Epithelial cell of esophagus (primary cell): ENCODE measurements at regions not wholly inside any gene's neighbourhood (a gene's known extent, or its start where the extent isn't known, plus 50 kb on each side); places are given as distances from the start of the nearest gene placed in this dataset.

Experiments
- DNase-seq: peaks from one replicate; pipeline ENCODE4 v3.0.0; 2010; ENCODE audit warnings: low read depth
- H3K4me3 ChIP-seq: 2 replicates; pipeline ENCODE4 v1.5.1; 2011; ENCODE audit warnings: mild to moderate bottlenecking, low read length, control low read depth
- TF ChIP-seq, protein P1 (sequence below): IDR thresholded peaks from 2 replicates; pipeline ENCODE4 v1.5.1; 2011; ENCODE audit warnings: low read depth, mild to moderate bottlenecking, low read length, control low read depth, inconsistent platforms; ENCODE audit not compliant: insufficient read depth; ENCODE audit errors: missing control alignments

DNA sequence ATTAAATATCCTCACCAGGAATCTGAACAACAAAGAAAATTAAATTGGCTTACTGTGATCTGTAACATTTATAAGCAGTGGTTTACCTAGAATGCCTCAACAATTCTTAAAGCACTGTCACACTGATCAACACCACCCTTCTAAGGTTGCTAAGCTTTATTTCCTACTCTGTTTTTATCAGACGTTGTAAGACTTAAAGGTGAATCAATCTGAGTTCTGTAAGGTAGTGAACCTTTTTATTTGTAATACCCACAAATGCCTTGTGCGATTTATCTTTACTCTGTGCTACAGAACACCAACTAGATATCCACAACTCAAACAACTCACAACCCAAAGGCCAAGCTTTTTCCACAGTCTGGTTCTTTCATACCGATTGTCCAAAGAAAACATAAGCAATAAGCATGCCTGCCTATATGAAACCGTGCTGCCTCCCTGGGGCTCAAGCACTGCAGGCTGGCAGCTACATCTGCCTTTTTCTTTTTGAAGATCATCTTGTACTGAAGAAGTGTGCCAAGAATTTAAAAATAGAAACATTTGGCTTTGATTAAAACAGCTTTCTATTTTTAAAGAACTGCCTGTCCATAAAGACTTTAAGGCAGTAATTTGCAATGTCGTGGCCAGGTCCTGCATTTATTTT, 490.7 kb downstream of the NUP35 start:
- TF ChIP-seq, protein P1, sequence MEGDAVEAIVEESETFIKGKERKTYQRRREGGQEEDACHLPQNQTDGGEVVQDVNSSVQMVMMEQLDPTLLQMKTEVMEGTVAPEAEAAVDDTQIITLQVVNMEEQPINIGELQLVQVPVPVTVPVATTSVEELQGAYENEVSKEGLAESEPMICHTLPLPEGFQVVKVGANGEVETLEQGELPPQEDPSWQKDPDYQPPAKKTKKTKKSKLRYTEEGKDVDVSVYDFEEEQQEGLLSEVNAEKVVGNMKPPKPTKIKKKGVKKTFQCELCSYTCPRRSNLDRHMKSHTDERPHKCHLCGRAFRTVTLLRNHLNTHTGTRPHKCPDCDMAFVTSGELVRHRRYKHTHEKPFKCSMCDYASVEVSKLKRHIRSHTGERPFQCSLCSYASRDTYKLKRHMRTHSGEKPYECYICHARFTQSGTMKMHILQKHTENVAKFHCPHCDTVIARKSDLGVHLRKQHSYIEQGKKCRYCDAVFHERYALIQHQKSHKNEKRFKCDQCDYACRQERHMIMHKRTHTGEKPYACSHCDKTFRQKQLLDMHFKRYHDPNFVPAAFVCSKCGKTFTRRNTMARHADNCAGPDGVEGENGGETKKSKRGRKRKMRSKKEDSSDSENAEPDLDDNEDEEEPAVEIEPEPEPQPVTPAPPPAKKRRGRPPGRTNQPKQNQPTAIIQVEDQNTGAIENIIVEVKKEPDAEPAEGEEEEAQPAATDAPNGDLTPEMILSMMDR, result no peak
- no peak overlapping the region for H3K4me3 ChIP-seq

DNA sequence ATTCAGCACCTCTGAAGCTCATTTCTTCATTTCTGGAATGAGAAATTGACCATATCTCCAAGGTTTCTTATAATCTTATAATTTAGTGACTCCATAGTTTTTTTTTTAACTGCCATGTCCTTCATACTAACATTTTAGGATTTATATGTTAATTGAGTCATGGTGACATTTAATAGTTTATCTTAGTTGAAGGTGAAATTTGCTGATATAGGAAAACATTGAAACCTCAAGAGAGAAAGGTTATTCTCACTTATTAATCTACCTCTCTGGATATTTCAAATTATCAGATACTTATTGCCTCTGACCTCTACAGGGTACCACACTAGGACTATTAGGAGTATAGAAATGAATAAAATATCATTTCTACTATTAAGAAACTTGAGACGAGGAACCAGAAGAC, 499.0 kb downstream of the NUP35 start:
- no peak overlapping the region for H3K4me3 ChIP-seq
- TF ChIP-seq, protein P1, result no peak
- no peak for DNase-seq

More for the DNA sequence above, 490.7 kb downstream of the NUP35 start:
- DNase-seq, result no peak

DNA sequence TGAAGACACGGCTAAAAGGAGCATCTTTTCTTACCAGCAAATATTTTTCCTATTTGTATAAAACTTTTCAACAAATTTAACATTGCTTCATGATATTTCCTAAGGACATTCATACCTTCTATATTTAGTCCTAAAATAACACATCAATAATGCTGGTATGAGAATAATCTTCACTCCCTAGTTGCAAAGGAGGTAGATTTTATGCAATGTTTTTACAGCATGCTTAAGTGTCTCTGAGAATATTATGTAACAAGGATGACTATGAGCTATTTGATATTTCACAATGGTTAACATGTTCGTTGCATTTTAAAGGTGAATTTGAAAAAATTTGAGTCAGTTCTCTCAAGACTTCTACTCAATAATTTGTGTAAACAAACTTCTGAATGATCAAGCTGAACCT, 506.7 kb downstream of the NUP35 start:
- TF ChIP-seq, protein P1, result no peak
- DNase-seq, result peak; percentile 17
- no peak overlapping the region for H3K4me3 ChIP-seq

DNA sequence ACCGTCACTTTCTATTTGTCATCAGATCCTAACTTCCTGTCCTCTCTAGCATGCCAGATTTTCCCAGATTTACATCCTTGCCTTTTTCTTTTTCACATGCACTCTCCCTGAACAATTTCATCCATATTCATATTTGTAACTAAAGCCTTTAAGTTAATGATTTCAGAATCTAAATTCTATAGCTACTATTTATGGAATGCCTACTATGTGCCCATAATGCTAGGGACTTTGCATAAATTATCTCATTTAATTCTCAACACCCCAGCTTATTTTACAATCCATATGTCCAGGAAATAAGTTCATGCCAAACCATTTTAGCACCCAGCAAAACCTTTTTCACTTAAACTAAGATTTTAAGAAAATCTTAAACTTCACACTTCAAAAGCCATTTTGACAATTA, 531.9 kb downstream of the NUP35 start:
- no peak overlapping the region for H3K4me3 ChIP-seq
- no peak for DNase-seq
- TF ChIP-seq, protein P1, result no peak

DNA sequence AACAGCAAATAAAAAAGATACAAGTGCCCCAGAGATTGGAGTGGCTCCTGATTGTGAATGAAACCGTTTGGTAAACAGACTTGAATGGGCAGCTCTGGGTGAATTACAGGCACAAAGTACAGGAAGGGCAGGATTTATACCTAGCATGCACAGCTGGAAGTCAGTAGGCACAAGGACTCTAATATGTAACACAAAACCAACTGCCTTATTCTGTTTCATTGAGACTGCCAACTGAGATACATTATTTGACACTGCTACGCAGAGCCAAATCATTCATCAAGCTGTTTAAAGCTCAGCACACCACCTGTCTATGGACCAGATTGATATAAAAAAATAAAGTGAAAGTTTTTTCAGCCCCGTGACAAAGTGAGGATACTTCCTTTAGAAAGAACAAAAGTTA, 541.2 kb downstream of the NUP35 start:
- no peak overlapping the region for H3K4me3 ChIP-seq
- TF ChIP-seq, protein P1, result no peak
- DNase-seq, result no peak

DNA sequence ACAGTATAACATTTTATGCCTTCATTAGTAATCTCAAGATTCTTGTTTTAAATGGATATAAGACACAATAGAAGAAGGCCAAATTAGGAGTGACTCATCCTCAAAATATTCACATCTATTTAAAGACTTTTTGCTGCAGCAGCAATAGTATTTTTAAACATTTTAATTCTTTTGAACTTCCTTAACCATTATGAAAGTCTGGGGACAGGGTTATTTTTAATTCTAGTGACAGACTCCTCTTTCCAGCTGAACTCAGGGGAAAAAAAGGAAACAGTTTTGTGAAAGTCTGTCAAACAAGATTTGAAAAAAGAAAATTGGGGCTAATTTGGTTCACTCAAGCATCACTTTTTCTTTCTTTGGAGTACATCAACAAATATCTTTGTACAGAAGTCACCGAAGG, 541.8 kb downstream of the NUP35 start:
- TF ChIP-seq, protein P1, result no peak
- no peak overlapping the region for H3K4me3 ChIP-seq
- peak; percentile 22 for DNase-seq

DNA sequence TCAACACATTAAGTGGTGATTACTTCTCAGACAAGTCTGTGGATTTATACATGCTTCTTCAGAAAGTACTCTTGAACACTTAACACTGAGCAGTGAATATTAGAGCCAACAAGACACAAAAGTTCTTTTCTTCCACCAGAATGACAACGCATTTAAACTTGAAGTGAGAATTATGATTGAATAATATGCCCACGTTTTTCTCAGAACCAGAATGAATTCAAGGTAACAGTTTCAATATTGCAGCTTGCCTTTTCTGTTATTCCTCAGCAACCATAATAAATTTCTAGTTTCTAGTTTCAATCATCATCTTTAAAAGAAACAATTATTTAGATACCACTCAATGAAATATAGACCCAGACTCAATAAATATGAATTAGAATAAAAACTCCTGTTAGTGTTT, 547.0 kb downstream of the NUP35 start:
- TF ChIP-seq, protein P1, result no peak
- no peak for DNase-seq
- H3K4me3 ChIP-seq, result no peak overlapping the region
